ENCODE measurements at regions not wholly inside any gene's neighbourhood (a gene's known extent, or its start where the extent isn't known, plus 50 kb on each side); places are given as distances from the start of the nearest gene placed in this dataset.

DNA sequence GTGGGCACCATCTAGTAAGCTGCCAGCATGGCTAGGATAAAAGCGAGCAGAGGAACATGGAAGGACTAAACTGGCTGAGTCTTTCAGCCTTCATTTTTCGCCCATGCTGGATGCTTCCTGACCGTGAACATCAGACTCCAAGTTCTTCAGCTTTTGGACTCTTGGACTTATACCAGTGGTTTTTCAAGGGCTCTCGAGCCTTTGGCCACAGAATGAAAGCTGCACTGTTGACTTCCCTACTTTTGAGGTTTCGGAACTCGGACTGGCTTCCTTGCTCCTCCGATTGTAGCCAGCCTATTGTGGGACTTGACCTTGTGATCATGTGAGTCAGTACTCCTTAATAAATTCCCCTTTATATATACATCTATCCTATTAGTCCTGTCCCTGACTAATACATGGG lies 785.1 kb upstream of the SLITRK6 start:
- no peak for TF ChIP-seq POLR2A (IDR thresholded peaks at IDR 0.05; ENCODE audit: low read length)
- no peak for TF ChIP-seq GATA1 (IDR thresholded peaks at IDR 0.05; ENCODE audit: low read depth, low read length)

All from erythroblast (primary cell).